K562 (cell line): ENCODE measurements at regions not wholly inside any gene's neighbourhood (a gene's known extent, or its start where the extent isn't known, plus 50 kb on each side); places are given as distances from the start of the nearest gene placed in this dataset.

Source experiments
- CTCF ChIP-seq, 3 experiments: IDR thresholded peaks in 2 of 3; conservative IDR thresholded peaks in 1 of 3; 2 replicates each; pipeline ENCODE4 v1.5.1; 2011 to 2012; ENCODE audit warnings: low read length in 3 of 3, mild to moderate bottlenecking in 3 of 3, control low read depth in 2 of 3, improper control_type of control experiment in 1 of 3, inconsistent platforms in 1 of 3, low read depth in 1 of 3, mixed read lengths in 1 of 3, moderate library complexity in 1 of 3; ENCODE audit not compliant: insufficient read depth in 2 of 3
- EZH2 ChIP-seq: IDR thresholded peaks from 2 replicates; pipeline ENCODE4 v1.6.1; 2012; ENCODE audit warnings: low read depth, mild to moderate bottlenecking, inconsistent platforms, low read length, borderline replicate concordance
- HDAC6 ChIP-seq: IDR thresholded peaks from 2 replicates; pipeline ENCODE4 v1.6.1; 2012; ENCODE audit warnings: low read depth, mild to moderate bottlenecking, control low read depth, inconsistent platforms, low read length, moderate library complexity
- MAX ChIP-seq: sonication (generic); formaldehyde crosslinking; IDR thresholded peaks from 2 replicates; pipeline ENCODE4 v1.9.0; 2022; ENCODE audit warnings: mild to moderate bottlenecking, missing genetic modification reagents
- MTA1 ChIP-seq: fragments of 450-650 bp; IDR thresholded peaks from 2 replicates; pipeline ENCODE4 v1.6.1; 2017; ENCODE audit warnings: borderline replicate concordance
- NBN ChIP-seq: fragments of 450-650 bp; IDR thresholded peaks from 2 replicates; pipeline ENCODE4 v1.6.1; 2016; ENCODE audit warnings: low read depth, mild to moderate bottlenecking
- NFIX ChIP-seq: fragments of 250-450 bp; sonication (Bioruptor Pico); IDR thresholded peaks from 2 replicates; pipeline ENCODE4 v1.4.0; 2020; ENCODE audit warnings: low read depth, mild to moderate bottlenecking, moderate library complexity
- PHF21A ChIP-seq: fragments of 450-650 bp; IDR thresholded peaks from 2 replicates; pipeline ENCODE4 v1.6.1; 2017; ENCODE audit warnings: low read depth, borderline replicate concordance
- RFX1 ChIP-seq: fragments of 450-650 bp; IDR thresholded peaks from 2 replicates; pipeline ENCODE4 v1.6.1; 2016; ENCODE audit warnings: mild to moderate bottlenecking, moderate library complexity
- ZNF707 ChIP-seq: fragments of 250-450 bp; sonication (Bioruptor Pico); conservative IDR thresholded peaks from 2 replicates; pipeline ENCODE4 v1.8.0; 2022; ENCODE audit warnings: inconsistent platforms, mild to moderate bottlenecking, moderate library complexity
- TF ChIP-seq, protein P1 (sequence below): IDR thresholded peaks from 2 replicates; pipeline ENCODE4 v1.6.1; 2012; ENCODE audit warnings: low read depth, low read length, improper control_type of control experiment, borderline replicate concordance

GRCh38 chr7:69365651-69366192 is 232.6 kb upstream of the AUTS2 start:
- TF ChIP-seq PHF21A: no peak
- TF ChIP-seq MAX: no peak
- TF ChIP-seq HDAC6: no peak
- no peak for TF ChIP-seq CTCF (IDR thresholded peaks at IDR 0.05 in 2 of 3, conservative IDR thresholded peaks at IDR 0.05 in 1 of 3; ENCODE audit: insufficient read depth in 2 of 3, low read depth in 1 of 3, low read length in 3 of 3)
- TF ChIP-seq EZH2: no peak
- TF ChIP-seq, protein P1, sequence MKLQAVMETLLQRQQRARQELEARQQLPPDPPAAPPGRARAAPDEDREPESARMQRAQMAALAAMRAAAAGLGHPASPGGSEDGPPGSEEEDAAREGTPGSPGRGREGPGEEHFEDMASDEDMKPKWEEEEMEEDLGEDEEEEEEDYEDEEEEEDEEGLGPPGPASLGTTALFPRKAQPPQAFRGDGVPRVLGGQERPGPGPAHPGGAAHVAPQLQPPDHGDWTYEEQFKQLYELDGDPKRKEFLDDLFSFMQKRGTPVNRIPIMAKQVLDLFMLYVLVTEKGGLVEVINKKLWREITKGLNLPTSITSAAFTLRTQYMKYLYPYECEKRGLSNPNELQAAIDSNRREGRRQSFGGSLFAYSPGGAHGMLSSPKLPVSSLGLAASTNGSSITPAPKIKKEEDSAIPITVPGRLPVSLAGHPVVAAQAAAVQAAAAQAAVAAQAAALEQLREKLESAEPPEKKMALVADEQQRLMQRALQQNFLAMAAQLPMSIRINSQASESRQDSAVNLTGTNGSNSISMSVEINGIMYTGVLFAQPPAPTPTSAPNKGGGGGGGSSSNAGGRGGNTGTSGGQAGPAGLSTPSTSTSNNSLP: no peak
- TF ChIP-seq NFIX: no peak
- no peak for TF ChIP-seq MTA1
- no peak for TF ChIP-seq NBN
- no peak for TF ChIP-seq RFX1
- no peak for TF ChIP-seq ZNF707 (CRISPR knock-in tag)
